Ovary (tissue), 7 donors: ENCODE measurements at regions not wholly inside any gene's neighbourhood (a gene's known extent, or its start where the extent isn't known, plus 50 kb on each side); places are given as distances from the start of the nearest gene placed in this dataset.

Experiments used
- DNase-seq, 5 donors: peaks; one replicate each; pipeline ENCODE4 v3.0.0-alpha.2; 2019 to 2020
- H3K27ac ChIP-seq, 2 donors: fragments of 200-600 bp; one replicate each; pipeline versions ENCODE4 v1.5.1 to v1.8.0; 2019 to 2022
- H3K27me3 ChIP-seq: fragments of 200-600 bp; one replicate; pipeline ENCODE4 v1.8.0; 2022
- H3K36me3 ChIP-seq: fragments of 200-600 bp; sonication (generic); one replicate; pipeline ENCODE4 v1.5.1; 2019
- H3K4me1 ChIP-seq: one replicate; pipeline ENCODE4 v1.8.1; 2013; ENCODE audit warnings: mild to moderate bottlenecking, moderate library complexity; ENCODE audit not compliant: insufficient read depth
- H3K4me3 ChIP-seq: fragments of 200-600 bp; sonication (generic); one replicate; pipeline ENCODE4 v1.5.1; 2017
- H3K9me3 ChIP-seq, 2 donors: fragments of 200-600 bp in 1 of 2; sonication (generic) in 1 of 2; one replicate each; pipeline versions ENCODE4 v1.5.1 to v1.8.1; 2013 to 2019; ENCODE audit warnings: mild to moderate bottlenecking in 1 of 2, moderate library complexity in 1 of 2
- EP300 ChIP-seq: sonication (generic); formaldehyde crosslinking; IDR thresholded peaks from one replicate; pipeline ENCODE4 v1.6.1; 2017; ENCODE audit warnings: antibody characterized with exemption
- POLR2A ChIP-seq: fragments of 450-650 bp; IDR thresholded peaks from one replicate; pipeline ENCODE4 v1.6.1; 2017; ENCODE audit warnings: antibody characterized with exemption, mild to moderate bottlenecking, moderate library complexity
- WGBS, 3 donors: extraction: QIAGEN DNeasy Blood & Tissue Kit in 1 of 3; methylation state at CpG; one replicate each; pipeline versions ENCODE4 v1.1.5 to v1.1.7; 2013 to 2017; 5-methylcytosine and 5-hydroxymethylcytosine counted together
- intact Hi-C, 4 donors: fragments of 100-400 bp; cut with DNase I; formaldehyde crosslinking; loops; one replicate each; pipeline versions ENCODE4 v1.11.0 to v1.15.1; 2022 to 2023
- TF ChIP-seq, protein P1 (sequence below), 3 donors: fragments of 450-650 bp in 2 of 3; fragments of 200-600 bp in 1 of 3; IDR thresholded peaks; one replicate each; pipeline versions ENCODE4 v1.5.1 to v1.8.0; 2016 to 2022; ENCODE audit warnings: antibody characterized with exemption in 3 of 3, mild to moderate bottlenecking in 1 of 3
- donor health status: DM: no; HTN: no; CAD: no; lungs with moderate emphysema.
- donor health status: DM: no; HTN: no; CAD: no.
- donor health status: Bipolar disorder and iron deficiency.
- donor health status: DM: no; HTN: no; CAD: no.
- donor health status: DM: yes; HTN: yes; CAD: no.

DNA sequence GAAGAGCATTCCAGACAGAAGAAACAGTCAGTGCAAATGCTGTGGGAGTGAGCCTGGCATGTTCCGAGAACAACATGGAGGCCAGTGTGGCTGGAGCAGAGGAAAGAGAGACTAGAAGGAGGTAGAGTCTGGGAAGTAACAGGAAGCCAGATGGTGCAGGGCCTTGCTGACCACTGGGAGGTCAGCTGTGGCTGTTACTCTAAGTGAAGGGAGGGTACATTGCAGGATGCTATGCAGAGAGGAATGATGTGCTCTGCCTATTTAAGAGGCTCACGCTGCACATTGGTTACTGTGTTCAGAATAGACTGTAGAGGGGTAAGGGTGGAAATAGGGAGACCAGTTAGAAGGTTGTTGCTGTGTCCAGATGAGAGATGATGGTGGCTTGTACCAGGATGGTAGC, 88.6 kb upstream of the CACNA1E start:
- TF ChIP-seq, protein P1, sequence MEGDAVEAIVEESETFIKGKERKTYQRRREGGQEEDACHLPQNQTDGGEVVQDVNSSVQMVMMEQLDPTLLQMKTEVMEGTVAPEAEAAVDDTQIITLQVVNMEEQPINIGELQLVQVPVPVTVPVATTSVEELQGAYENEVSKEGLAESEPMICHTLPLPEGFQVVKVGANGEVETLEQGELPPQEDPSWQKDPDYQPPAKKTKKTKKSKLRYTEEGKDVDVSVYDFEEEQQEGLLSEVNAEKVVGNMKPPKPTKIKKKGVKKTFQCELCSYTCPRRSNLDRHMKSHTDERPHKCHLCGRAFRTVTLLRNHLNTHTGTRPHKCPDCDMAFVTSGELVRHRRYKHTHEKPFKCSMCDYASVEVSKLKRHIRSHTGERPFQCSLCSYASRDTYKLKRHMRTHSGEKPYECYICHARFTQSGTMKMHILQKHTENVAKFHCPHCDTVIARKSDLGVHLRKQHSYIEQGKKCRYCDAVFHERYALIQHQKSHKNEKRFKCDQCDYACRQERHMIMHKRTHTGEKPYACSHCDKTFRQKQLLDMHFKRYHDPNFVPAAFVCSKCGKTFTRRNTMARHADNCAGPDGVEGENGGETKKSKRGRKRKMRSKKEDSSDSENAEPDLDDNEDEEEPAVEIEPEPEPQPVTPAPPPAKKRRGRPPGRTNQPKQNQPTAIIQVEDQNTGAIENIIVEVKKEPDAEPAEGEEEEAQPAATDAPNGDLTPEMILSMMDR (IDR thresholded peaks at IDR 0.05) = no peak
- no peak for TF ChIP-seq EP300
- no peak for TF ChIP-seq POLR2A
- no peak overlapping the region for H3K27ac ChIP-seq
- 83 to 94% (median 85%) methylated on average over 2 of the region's 2 CpGs for WGBS, 3 donors
- H3K27me3 ChIP-seq = no peaks in the 10 kb centered on the region
- intact Hi-C loops = no loop called here
- no peaks in the 10 kb centered on the region for H3K36me3 ChIP-seq
- H3K9me3 ChIP-seq = no peaks in the 10 kb centered on the region
- H3K4me1 ChIP-seq = no peaks in the 10 kb centered on the region
- no peak for DNase-seq
- H3K4me3 ChIP-seq = no peak overlapping the region

DNA sequence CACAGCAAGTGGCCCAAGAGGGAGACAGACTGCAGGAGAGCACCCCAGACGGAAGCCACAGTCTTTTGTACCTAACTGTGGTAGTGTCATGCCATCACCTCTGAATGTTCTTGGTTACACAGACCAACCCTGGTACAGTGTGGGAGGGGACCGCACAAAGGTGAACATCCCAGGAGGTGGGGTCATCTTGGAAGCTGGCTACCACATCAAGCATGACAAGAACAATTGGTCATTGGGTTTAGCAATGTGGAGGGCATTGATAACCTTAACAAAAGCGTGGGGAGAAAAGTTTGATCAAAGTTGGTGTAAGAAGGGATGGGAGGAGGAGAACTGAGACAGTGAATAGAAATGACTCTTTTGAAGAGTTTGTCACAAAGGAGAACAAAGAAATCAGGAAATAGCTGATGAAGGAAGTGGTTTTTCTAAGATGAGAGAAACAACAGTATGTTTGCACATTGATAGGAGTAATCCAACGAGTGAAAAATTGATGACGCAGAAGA, 87.1 kb upstream of the CACNA1E start:
- 86 to 89% (median 88%) methylated on average over 5 of the region's 5 CpGs for WGBS, 3 donors
- Histone ChIP-seq H3K36me3 (no peaks in the 10 kb centered on the region), H3K27ac (no peak overlapping the region), H3K4me1 (no peaks in the 10 kb centered on the region), H3K9me3 (no peaks in the 10 kb centered on the region), H3K27me3 (no peaks in the 10 kb centered on the region), H3K4me3 (no peak overlapping the region)
- TF ChIP-seq, protein P1 (IDR thresholded peaks at IDR 0.05) = no peak
- TF ChIP-seq EP300 (no peak), POLR2A (no peak)
- no peak for DNase-seq
- intact Hi-C loops = no loop called here

DNA sequence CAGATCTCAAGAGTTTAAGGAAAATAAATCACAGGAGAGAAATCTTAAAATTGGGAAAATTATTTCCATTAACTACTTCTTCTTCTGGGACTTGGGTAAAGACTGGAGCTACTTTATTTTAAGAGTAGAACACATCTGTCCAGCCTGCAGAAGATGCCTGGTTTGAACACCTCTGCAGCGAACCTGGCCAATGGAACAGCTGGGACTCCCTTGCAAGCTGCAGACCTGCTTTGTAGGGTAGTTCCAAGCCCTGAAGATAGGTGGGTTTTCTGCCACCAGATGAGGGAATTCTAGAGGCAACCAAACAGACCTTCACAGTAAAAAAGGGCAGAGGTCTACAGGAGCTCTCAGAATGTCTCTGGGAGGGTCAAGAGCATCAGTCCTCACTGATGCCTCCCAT, 86.5 kb upstream of the CACNA1E start:
- Histone ChIP-seq H3K27me3 (no peaks in the 10 kb centered on the region), H3K9me3 (no peaks in the 10 kb centered on the region), H3K4me3 (no peak overlapping the region), H3K27ac (no peak overlapping the region), H3K36me3 (no peaks in the 10 kb centered on the region), H3K4me1 (no peaks in the 10 kb centered on the region)
- TF ChIP-seq EP300 = no peak
- intact Hi-C loops = no loop called here
- WGBS, 3 donors = 90 to 96% (median 94%) methylated on average over 1 of the region's 1 CpG
- no peak for DNase-seq

DNA sequence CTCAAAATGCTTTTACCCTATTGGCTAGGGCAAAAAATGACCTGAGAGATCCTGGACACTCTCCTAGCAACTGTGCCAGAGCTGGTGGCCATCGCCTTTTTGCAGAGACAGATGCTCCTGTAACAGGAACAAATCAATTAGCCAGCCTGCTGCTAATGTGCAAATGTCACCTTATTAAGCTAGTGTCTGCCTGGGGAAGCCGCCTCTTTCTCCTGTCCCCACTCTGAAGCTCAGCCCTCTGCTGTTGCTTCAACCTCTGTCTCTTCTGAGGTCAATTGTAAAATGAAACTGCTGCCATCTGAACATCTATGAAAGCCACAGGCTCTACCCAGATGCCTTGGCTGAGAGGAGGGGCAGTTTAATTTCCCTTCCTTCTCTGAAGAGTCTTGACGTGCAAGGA, 85.5 kb upstream of the CACNA1E start:
- Histone ChIP-seq H3K36me3 (no peaks in the 10 kb centered on the region), H3K27me3 (no peaks in the 10 kb centered on the region), H3K4me1 (no peaks in the 10 kb centered on the region), H3K9me3 (no peaks in the 10 kb centered on the region), H3K27ac (no peak overlapping the region), H3K4me3 (no peak overlapping the region)
- intact Hi-C loops = no loop called here
- no peak for DNase-seq
- no peak for TF ChIP-seq EP300
- WGBS, 3 donors = 40 to 49% (median 47%) methylated on average over 3 of the region's 3 CpGs

DNA sequence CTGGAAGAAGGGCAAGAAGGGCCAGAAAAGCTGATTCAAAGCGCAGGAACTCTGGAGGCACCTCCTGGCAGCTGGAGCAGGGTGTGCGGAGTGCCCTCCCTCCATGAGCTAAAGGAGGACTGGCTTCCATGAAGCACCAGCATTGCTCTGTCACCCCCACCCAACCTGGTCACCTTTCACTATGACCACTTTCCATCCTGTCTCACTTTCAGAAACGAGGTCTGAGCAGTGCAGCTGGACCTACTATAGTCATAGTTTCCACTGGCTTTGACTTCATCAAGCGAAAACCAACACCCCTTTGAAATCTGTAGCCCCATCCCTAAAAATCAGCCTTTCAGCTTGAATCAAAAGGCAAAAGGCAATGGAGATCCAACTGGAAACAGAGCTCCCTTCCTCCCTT, 84.8 kb upstream of the CACNA1E start:
- no peak for DNase-seq
- intact Hi-C loops = no loop called here
- TF ChIP-seq EP300 = no peak
- TF ChIP-seq, protein P1 (IDR thresholded peaks at IDR 0.05) = no peak
- TF ChIP-seq POLR2A = no peak
- no peaks in the 10 kb centered on the region for H3K36me3 ChIP-seq
- WGBS, 3 donors = 82 to 85% (median 84%) methylated on average over 4 of the region's 4 CpGs
- no peak overlapping the region for H3K4me3 ChIP-seq
- H3K9me3 ChIP-seq = no peaks in the 10 kb centered on the region
- H3K27ac ChIP-seq = no peak overlapping the region
- no peaks in the 10 kb centered on the region for H3K4me1 ChIP-seq
- no peaks in the 10 kb centered on the region for H3K27me3 ChIP-seq

DNA sequence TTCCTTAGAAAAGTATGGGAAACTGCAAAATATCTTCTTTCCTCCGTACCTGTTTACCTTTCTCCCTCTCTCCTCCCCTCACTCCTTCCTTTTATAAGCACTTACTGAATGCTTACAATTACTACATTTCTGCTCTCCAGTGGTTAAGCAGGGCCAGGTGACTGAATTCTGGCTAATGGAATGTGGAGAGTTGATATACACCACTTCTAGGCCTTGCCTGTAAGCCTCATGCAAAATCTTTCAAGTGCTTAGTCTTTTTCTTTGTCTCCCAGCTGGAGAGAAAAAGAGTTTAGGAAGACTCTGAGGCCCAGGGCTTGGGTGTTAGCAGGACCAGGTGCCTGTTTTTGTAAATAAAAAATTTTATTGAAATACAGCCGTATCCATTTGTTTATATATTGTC, 77.7 kb upstream of the CACNA1E start:
- no peak overlapping the region for H3K27ac ChIP-seq
- intact Hi-C loops = no loop called here
- TF ChIP-seq POLR2A (no peak), EP300 (no peak)
- TF ChIP-seq, protein P1 (IDR thresholded peaks at IDR 0.05) = no peak
- DNase-seq = no peak
- 39 to 66% (median 40%) methylated on average over 2 of the region's 2 CpGs for WGBS, 3 donors
- H3K4me3 ChIP-seq = no peak overlapping the region
- H3K4me1 ChIP-seq = no peaks in the 10 kb centered on the region
- H3K9me3 ChIP-seq = no peaks in the 10 kb centered on the region
- no peaks in the 10 kb centered on the region for H3K27me3 ChIP-seq
- no peaks in the 10 kb centered on the region for H3K36me3 ChIP-seq
